Gastrocnemius medialis (tissue), 4 donors: ENCODE measurements at regions not wholly inside any gene's neighbourhood (a gene's known extent, or its start where the extent isn't known, plus 50 kb on each side); places are given as distances from the start of the nearest gene placed in this dataset.

Experiments
- ATAC-seq, 2 donors: fragments of 150-250 bp; one replicate each; pipeline ENCODE4 v1.9.1; 2016
- DNase-seq, 2 donors: peaks; one replicate each; pipeline ENCODE4 v3.0.0-alpha.2; 2019
- H3K27ac ChIP-seq, 4 donors: fragments of 200-600 bp; sonication (generic); 1 replicate in 1 of 4; 2 replicates in 3 of 4; pipeline ENCODE4 v1.5.1; 2016 to 2018; ENCODE audit warnings: mild to moderate bottlenecking in 2 of 4, moderate library complexity in 1 of 4
- H3K27me3 ChIP-seq, 3 donors: fragments of 200-600 bp; sonication (generic) in 2 of 3; 1 replicate in 1 of 3; 2 replicates in 2 of 3; pipeline versions ENCODE4 v1.5.1 to v1.6.0; 2016 to 2019; ENCODE audit warnings: mild to moderate bottlenecking in 1 of 3, moderate library complexity in 1 of 3
- H3K36me3 ChIP-seq, 2 donors: fragments of 200-600 bp; sonication (generic) in 1 of 2; one replicate each; pipeline ENCODE4 v1.5.1; 2017 to 2018
- H3K4me1 ChIP-seq, 2 donors: fragments of 200-600 bp; sonication (generic) in 1 of 2; one replicate each; pipeline ENCODE4 v1.5.1; 2016 to 2017; ENCODE audit warnings: mild to moderate bottlenecking in 2 of 2
- H3K4me3 ChIP-seq, 4 donors: fragments of 200-600 bp; sonication (generic) in 3 of 4; 1 replicate in 1 of 4; 2 replicates in 3 of 4; pipeline ENCODE4 v1.5.1; 2016 to 2019; ENCODE audit warnings: mild to moderate bottlenecking in 2 of 4
- H3K9me3 ChIP-seq, 3 donors: fragments of 200-600 bp; sonication (generic) in 2 of 3; 1 replicate in 1 of 3; 2 replicates in 2 of 3; pipeline ENCODE4 v1.5.1; 2016 to 2019
- CTCF ChIP-seq, 5 experiments: fragments of 450-650 bp in 3 of 5; fragments of 200-600 bp in 2 of 5; sonication (generic) in 2 of 5; IDR thresholded peaks in 4 of 5; conservative IDR thresholded peaks in 1 of 5; 1 replicate in 4 of 5; 2 replicates in 1 of 5; pipeline ENCODE4 v1.5.1; 2016 to 2019; ENCODE audit warnings: antibody characterized with exemption in 5 of 5, mild to moderate bottlenecking in 3 of 5, moderate library complexity in 3 of 5
- POLR2A ChIP-seq, 2 donors: fragments of 450-650 bp; IDR thresholded peaks; one replicate each; pipeline ENCODE4 v1.6.1; 2017; ENCODE audit warnings: antibody characterized with exemption in 2 of 2, mild to moderate bottlenecking in 2 of 2, moderate library complexity in 2 of 2
- in situ Hi-C, 4 donors: fragments of 200-750 bp; cut with MboI; loops; one replicate each; pipeline versions ENCODE4 v1.15.0 to v1.8.0; 2017; ENCODE audit warnings: low sequenced_read_pairs in 4 of 4
- intact Hi-C: fragments of 100-400 bp; cut with DNase I; formaldehyde crosslinking; loops from one replicate; pipeline ENCODE4 v1.15.1; 2023; ENCODE audit warnings: low total_unique reads

GRCh38 chr3:78430741-78431140, 1337.1 kb downstream of the ROBO1 start:
- Histone ChIP-seq H3K27me3 (no peaks in the 10 kb centered on the region), H3K36me3 (no peaks in the 10 kb centered on the region), H3K27ac (no peak overlapping the region), H3K4me3 (no peak overlapping the region), H3K4me1 (no peaks in the 10 kb centered on the region), H3K9me3 (no peaks in the 10 kb centered on the region)
- in situ Hi-C loops = no loop called here
- ATAC-seq (no peak), DNase-seq (no peak)
- intact Hi-C loops = no loop called here
- TF ChIP-seq POLR2A (IDR thresholded peaks at IDR 0.05) (no peak), CTCF (IDR thresholded peaks at IDR 0.05 in 4 of 5, conservative IDR thresholded peaks at IDR 0.05 in 1 of 5) (no peak)

GRCh38 chr3:78434801-78435200, 1333.0 kb downstream of the ROBO1 start:
- Histone ChIP-seq H3K9me3 (no peaks in the 10 kb centered on the region), H3K27ac (no peak overlapping the region), H3K36me3 (no peaks in the 10 kb centered on the region), H3K4me1 (no peaks in the 10 kb centered on the region), H3K27me3 (no peaks in the 10 kb centered on the region), H3K4me3 (no peak overlapping the region)
- intact Hi-C loops (no loop called here), in situ Hi-C loops (no loop called here)
- TF ChIP-seq CTCF (IDR thresholded peaks at IDR 0.05 in 4 of 5, conservative IDR thresholded peaks at IDR 0.05 in 1 of 5) = no peak
- no peak for TF ChIP-seq POLR2A (IDR thresholded peaks at IDR 0.05)
- DNase-seq (no peak), ATAC-seq (no peak)

GRCh38 chr3:78455166-78455565, 1312.6 kb downstream of the ROBO1 start:
- Histone ChIP-seq H3K4me1 (no peaks in the 10 kb centered on the region), H3K36me3 (no peaks in the 10 kb centered on the region), H3K27me3 (no peaks in the 10 kb centered on the region), H3K27ac (no peak overlapping the region), H3K4me3 (no peak overlapping the region), H3K9me3 (no peaks in the 10 kb centered on the region)
- intact Hi-C loops = no loop called here
- in situ Hi-C loops = no loop called here
- no peak for TF ChIP-seq POLR2A (IDR thresholded peaks at IDR 0.05)
- TF ChIP-seq CTCF (IDR thresholded peaks at IDR 0.05 in 4 of 5, conservative IDR thresholded peaks at IDR 0.05 in 1 of 5) = no peak
- ATAC-seq (no peak), DNase-seq (no peak)

- H3K4me1 ChIP-seq = no peaks in the 10 kb centered on the region
- H3K9me3 ChIP-seq = no peaks in the 10 kb centered on the region
- H3K27ac ChIP-seq = no peak overlapping the region
- TF ChIP-seq POLR2A (IDR thresholded peaks at IDR 0.05) = no peak
- no peak for DNase-seq
- H3K36me3 ChIP-seq = no peaks in the 10 kb centered on the region
- H3K27me3 ChIP-seq = no peaks in the 10 kb centered on the region
- ATAC-seq = no peak
- intact Hi-C loops (no loop called here), in situ Hi-C loops (no loop called here)
- no peak overlapping the region for H3K4me3 ChIP-seq
These were observed 1311.9 kb downstream of the ROBO1 start for GRCh38 chr3:78455712-78456433.

- TF ChIP-seq CTCF (IDR thresholded peaks at IDR 0.05 in 4 of 5, conservative IDR thresholded peaks at IDR 0.05 in 1 of 5) (no peak), POLR2A (IDR thresholded peaks at IDR 0.05) (no peak)
- H3K27me3 ChIP-seq = no peaks in the 10 kb centered on the region
- H3K4me3 ChIP-seq = no peak overlapping the region
- H3K4me1 ChIP-seq = no peaks in the 10 kb centered on the region
- intact Hi-C loops (no loop called here), in situ Hi-C loops (no loop called here)
- H3K9me3 ChIP-seq = no peaks in the 10 kb centered on the region
- DNase-seq (no peak), ATAC-seq (no peak)
- H3K36me3 ChIP-seq = no peaks in the 10 kb centered on the region
- no peak overlapping the region for H3K27ac ChIP-seq
These were observed 1308.0 kb downstream of the ROBO1 start for GRCh38 chr3:78459796-78460195.
